HCT116 (cell line): ENCODE measurements at regions not wholly inside any gene's neighbourhood (a gene's known extent, or its start where the extent isn't known, plus 50 kb on each side); places are given as distances from the start of the nearest gene placed in this dataset.

Experiments used
- ATAC-seq: fragments of 200-7000 bp; cut with Tn5 transposase; 2 replicates; pipeline ENCODE4 v1.9.1; 2020; ENCODE audit warnings: mild to moderate bottlenecking, moderate library complexity
- BruUV-seq: library from RNA; stranded (reverse); fragments of 400-500 nt; replicated peaks from 2 replicates; lab custom pipeline; 2021; lab: Mats Ljungman, UMichigan
- CTCF ChIA-PET: fragments of 300-600 bp; sonication (Branson Sonifier 250); formaldehyde crosslinking; loops from one replicate; lab custom pipeline; 2021; ENCODE audit warnings: antibody characterized with exemption; lab: Charles Lee
- POLR2A ChIA-PET: fragments of 300-600, 350-600 bp; sonication (Branson Sonifier 250); formaldehyde crosslinking; loops from one replicate; lab custom pipeline; 2021; ENCODE audit warnings: antibody characterized with exemption; lab: Charles Lee
- RAD21 ChIA-PET, 2 experiments: fragments of 300-600 bp; sonication (Branson Sonifier 250); formaldehyde crosslinking; loops; one replicate each; lab custom pipeline; 2023; ENCODE audit warnings: low total read pairs in 2 of 2; ENCODE audit not compliant: uncharacterized antibody in 2 of 2, unreplicated experiment in 2 of 2, low non-redundant PET in 1 of 2; lab: Charles Lee
- DNase-seq: peaks from one replicate; pipeline ENCODE4 v3.0.0-alpha.2; 2010; ENCODE audit warnings: low read depth, low spot score
- H2AFZ ChIP-seq: fragments of 200-600 bp; shearing (Covaris generic), sonication (generic); 2 replicates; pipeline ENCODE4 v1.6.1; 2017; ENCODE audit warnings: low read depth, mixed run types, mixed read lengths, antibody characterized with exemption, low read length; ENCODE audit not compliant: poor library complexity, severe bottlenecking
- H3K27ac ChIP-seq: 2 replicates; pipeline ENCODE4 v1.5.1; 2012; ENCODE audit warnings: low read depth, low read length
- H3K27me3 ChIP-seq: fragments of 200-600 bp; sonication (generic); 2 replicates; pipeline ENCODE4 v1.6.1; 2016; ENCODE audit warnings: mixed run types, low read length, mixed read lengths; ENCODE audit not compliant: insufficient read depth
- H3K36me3 ChIP-seq, 2 experiments: fragments of 200-500 bp in 1 of 2; fragments of 200-600 bp in 1 of 2; sonication (Bioruptor generic) in 1 of 2; sonication (generic) in 1 of 2; 2 replicates each; pipeline versions ENCODE4 v1.5.1 to v1.6.1; 2014 to 2016; ENCODE audit warnings: low read length in 2 of 2, inconsistent platforms in 1 of 2, mixed read lengths in 1 of 2, mixed run types in 1 of 2; ENCODE audit not compliant: insufficient read depth in 2 of 2, control insufficient read depth in 1 of 2
- H3K4me1 ChIP-seq, 2 experiments: fragments of 200-600 bp in 1 of 2; sonication (generic) in 1 of 2; 2 replicates each; pipeline versions ENCODE4 v1.5.1 to v1.6.1; 2012 to 2017; ENCODE audit warnings: low read length in 2 of 2, inconsistent platforms in 1 of 2, mild to moderate bottlenecking in 1 of 2, mixed read lengths in 1 of 2, mixed run types in 1 of 2, moderate library complexity in 1 of 2; ENCODE audit not compliant: insufficient read depth in 2 of 2, control insufficient read depth in 1 of 2
- H3K4me2 ChIP-seq: fragments of 200-600 bp; sonication (generic); 2 replicates; pipeline ENCODE4 v1.6.1; 2017; ENCODE audit warnings: mixed run types, low read length, mixed read lengths
- H3K4me3 ChIP-seq, 2 experiments: fragments of 200-600 bp in 1 of 2; sonication (generic) in 1 of 2; replicated peaks in 1 of 2; 2 replicates each; pipeline ENCODE4 v1.5.1; 2011 to 2016; ENCODE audit warnings: low read length in 2 of 2, control low read depth in 1 of 2, low read depth in 1 of 2, mild to moderate bottlenecking in 1 of 2, mixed read lengths in 1 of 2, mixed run types in 1 of 2
- H3K79me2 ChIP-seq: fragments of 200-600 bp; sonication (generic); 2 replicates; pipeline ENCODE4 v1.6.1; 2017; ENCODE audit warnings: mild to moderate bottlenecking, mixed run types, low read length, moderate library complexity, mixed read lengths; ENCODE audit not compliant: insufficient read depth
- H3K9ac ChIP-seq: fragments of 200-600 bp; sonication (generic); 2 replicates; pipeline ENCODE4 v1.6.1; 2016; ENCODE audit warnings: low read length, mixed read lengths
- H3K9me2 ChIP-seq: fragments of 200-600 bp; sonication (generic), shearing (Covaris generic); 2 replicates; pipeline ENCODE4 v1.6.1; 2017; ENCODE audit warnings: mixed run types, mild to moderate bottlenecking, moderate library complexity; ENCODE audit not compliant: insufficient read depth
- H3K9me3 ChIP-seq, 2 experiments: fragments of 200-500 bp in 1 of 2; fragments of 200-600 bp in 1 of 2; sonication (Bioruptor generic) in 1 of 2; sonication (generic) in 1 of 2; 2 replicates each; pipeline ENCODE4 v1.6.1; 2014 to 2017; ENCODE audit warnings: low read length in 2 of 2, mixed read lengths in 2 of 2, inconsistent platforms in 1 of 2, low read depth in 1 of 2, mild to moderate bottlenecking in 1 of 2, mixed run types in 1 of 2, moderate library complexity in 1 of 2; ENCODE audit not compliant: control insufficient read depth in 1 of 2, insufficient read depth in 1 of 2
- H4K20me1 ChIP-seq: fragments of 200-600 bp; sonication (generic), shearing (Covaris generic); 2 replicates; pipeline ENCODE4 v1.6.1; 2017; ENCODE audit warnings: mixed run types, mild to moderate bottlenecking, moderate library complexity; ENCODE audit not compliant: insufficient read depth
- ATF3 ChIP-seq: IDR thresholded peaks from 2 replicates; pipeline ENCODE4 v1.6.1; 2012
- CEBPB ChIP-seq: IDR thresholded peaks from 2 replicates; pipeline ENCODE4 v1.6.1; 2012; ENCODE audit warnings: low read depth
- CTCF ChIP-seq, 3 experiments: fragments of 200-600 bp in 1 of 3; sonication (generic) in 1 of 3; IDR thresholded peaks in 2 of 3; conservative IDR thresholded peaks in 1 of 3; 2 replicates each; pipeline ENCODE4 v1.5.1; 2012 to 2017; ENCODE audit warnings: low read depth in 2 of 3, low read length in 2 of 3, antibody characterized with exemption in 1 of 3, borderline replicate concordance in 1 of 3, control low read depth in 1 of 3, mild to moderate bottlenecking in 1 of 3, mixed read lengths in 1 of 3, mixed run types in 1 of 3, moderate library complexity in 1 of 3; ENCODE audit not compliant: insufficient read depth in 1 of 3
- EGR1 ChIP-seq: IDR thresholded peaks from 2 replicates; pipeline ENCODE4 v1.6.1; 2012; ENCODE audit warnings: low read depth
- EZH2 ChIP-seq: fragments of 200-600 bp; sonication (generic); IDR thresholded peaks from 2 replicates; pipeline ENCODE4 v1.6.1; 2017; ENCODE audit warnings: antibody characterized with exemption, mixed run types
- FOSL1 ChIP-seq: IDR thresholded peaks from 2 replicates; pipeline ENCODE4 v1.6.1; 2012; ENCODE audit warnings: low read depth
- POLR2A ChIP-seq: IDR thresholded peaks from 2 replicates; pipeline ENCODE4 v1.7.0; 2011; ENCODE audit warnings: borderline replicate concordance; ENCODE audit not compliant: insufficient read depth, insufficient read length; ENCODE audit errors: extremely low read depth
- POLR2AphosphoS5 ChIP-seq: IDR thresholded peaks from 2 replicates; pipeline ENCODE4 v1.6.1; 2011; ENCODE audit warnings: mild to moderate bottlenecking, low read depth, low read length, moderate library complexity
- RAD21 ChIP-seq: IDR thresholded peaks from 2 replicates; pipeline ENCODE4 v1.6.1; 2012; ENCODE audit warnings: low read depth, mild to moderate bottlenecking
- SIN3A ChIP-seq: IDR thresholded peaks from 2 replicates; pipeline ENCODE4 v1.6.1; 2012; ENCODE audit warnings: low read depth
- SP1 ChIP-seq: IDR thresholded peaks from 2 replicates; pipeline ENCODE4 v1.6.1; 2012; ENCODE audit warnings: low read depth
- SRF ChIP-seq: IDR thresholded peaks from 2 replicates; pipeline ENCODE4 v1.6.1; 2012; ENCODE audit warnings: low read depth
- TCF7L2 ChIP-seq: IDR thresholded peaks from 2 replicates; pipeline ENCODE4 v1.7.0; 2011; ENCODE audit warnings: borderline replicate concordance, inconsistent platforms; ENCODE audit not compliant: insufficient read depth, insufficient read length; ENCODE audit errors: extremely low read depth
- YY1 ChIP-seq: IDR thresholded peaks from 2 replicates; pipeline ENCODE4 v1.6.1; 2011; ENCODE audit warnings: low read length, low read depth, moderate library complexity, mild to moderate bottlenecking; ENCODE audit not compliant: insufficient replicate concordance; ENCODE audit errors: extremely low read depth
- ZBTB33 ChIP-seq: IDR thresholded peaks from 2 replicates; pipeline ENCODE4 v1.6.1; 2011; ENCODE audit warnings: mild to moderate bottlenecking, low read length, moderate library complexity; ENCODE audit not compliant: insufficient replicate concordance; ENCODE audit errors: extremely low read depth
- ZFX ChIP-seq: fragments of 450-650 bp; IDR thresholded peaks from 2 replicates; pipeline ENCODE4 v1.6.1; 2017
- ZNF274 ChIP-seq: fragments of 200-500 bp; sonication (Bioruptor generic); IDR thresholded peaks from 2 replicates; pipeline ENCODE4 v1.6.1; 2014; ENCODE audit warnings: mild to moderate bottlenecking, low read depth, low read length, inconsistent platforms
- intact Hi-C: fragments of 100-400 bp; cut with micrococcal nuclease; formaldehyde crosslinking; loops from 2 replicates; pipeline ENCODE4 v1.10.0; 2022

DNA sequence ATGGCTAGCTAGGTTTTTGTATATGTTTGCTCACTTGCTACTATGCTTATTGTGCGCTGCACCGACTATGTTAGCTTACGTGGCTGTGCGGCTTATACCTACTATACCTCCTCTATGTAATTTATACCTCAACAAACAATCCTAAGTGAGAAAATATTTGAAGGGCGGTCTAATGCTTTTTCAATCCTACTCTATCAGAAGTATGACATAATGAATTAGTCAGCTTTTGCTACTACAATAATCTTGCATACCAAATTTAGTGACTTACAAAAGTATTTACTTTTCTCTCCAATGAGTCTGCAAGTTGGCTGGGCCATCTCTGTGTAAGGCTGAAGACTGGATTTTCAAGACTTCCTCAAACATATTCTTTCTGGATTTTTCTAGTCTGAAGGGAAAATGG, 391.2 kb upstream of the NECTIN3 start:
- Histone ChIP-seq H3K4me3 (no peak overlapping the region), H2AFZ (no peak overlapping the region), H3K9me3 (no peaks in the 10 kb centered on the region), H3K36me3 (no peaks in the 10 kb centered on the region), H3K79me2 (no peaks in the 10 kb centered on the region), H3K4me2 (no peak overlapping the region), H3K9ac (no peak overlapping the region), H4K20me1 (no peaks in the 10 kb centered on the region), H3K27me3 (no peaks in the 10 kb centered on the region), H3K9me2 (no peaks in the 10 kb centered on the region), H3K27ac (no peak overlapping the region), H3K4me1 (no peaks in the 10 kb centered on the region)
- DNase-seq (no peak), ATAC-seq (no peak)
- ChIA-PET POLR2A (no interaction called here), RAD21 (interaction anchor here in 1 of 2 experiments (0.6 kb wide), 1 partner anchor 326 kb away, joined by 4 read pairs; no protein-coding TSS in a partner anchor), CTCF (no interaction called here)
- intact Hi-C loops = no loop called here
- BruUV-seq = no TSS peak
- no peak for TF ChIP-seq CEBPB
- TF ChIP-seq RAD21 = no peak
- TF ChIP-seq ZNF274 = no peak
- TF ChIP-seq ZBTB33 = no peak
- no peak for TF ChIP-seq POLR2A
- TF ChIP-seq SP1 = no peak
- no peak for TF ChIP-seq POLR2AphosphoS5
- TF ChIP-seq CTCF (IDR thresholded peaks at IDR 0.05 in 2 of 3, conservative IDR thresholded peaks at IDR 0.05 in 1 of 3; ENCODE audit: borderline replicate concordance in 1 of 3, insufficient read depth in 1 of 3, low read depth in 2 of 3, low read length in 2 of 3) = no peak
- TF ChIP-seq ATF3 = no peak
- no peak for TF ChIP-seq SIN3A
- no peak for TF ChIP-seq ZFX
- no peak for TF ChIP-seq FOSL1
- no peak for TF ChIP-seq SRF
- no peak for TF ChIP-seq YY1
- no peak for TF ChIP-seq EZH2
- no peak for TF ChIP-seq TCF7L2
- TF ChIP-seq EGR1 = no peak
